ENCODE measurements at regions not wholly inside any gene's neighbourhood (a gene's known extent, or its start where the extent isn't known, plus 50 kb on each side); places are given as distances from the start of the nearest gene placed in this dataset.

DNA sequence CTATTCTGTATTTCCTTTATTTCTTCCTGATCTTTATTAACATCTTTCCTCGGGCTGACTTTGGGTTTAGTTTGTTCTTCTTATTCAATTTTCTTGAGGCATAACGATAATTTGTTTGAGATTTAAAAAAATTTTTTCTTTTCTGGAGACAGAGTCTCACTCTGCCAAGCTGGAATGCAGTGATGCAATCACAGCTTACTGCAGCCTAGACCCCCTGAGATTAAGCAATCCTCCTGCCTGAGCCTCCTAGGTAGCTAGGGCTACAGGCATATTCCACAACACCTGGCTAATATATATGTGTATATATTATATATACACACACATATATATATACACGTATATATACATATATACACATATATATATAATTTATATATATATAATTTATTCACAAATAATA lies 540.2 kb downstream of the NXPH1 start:
- TF ChIP-seq, protein P1, sequence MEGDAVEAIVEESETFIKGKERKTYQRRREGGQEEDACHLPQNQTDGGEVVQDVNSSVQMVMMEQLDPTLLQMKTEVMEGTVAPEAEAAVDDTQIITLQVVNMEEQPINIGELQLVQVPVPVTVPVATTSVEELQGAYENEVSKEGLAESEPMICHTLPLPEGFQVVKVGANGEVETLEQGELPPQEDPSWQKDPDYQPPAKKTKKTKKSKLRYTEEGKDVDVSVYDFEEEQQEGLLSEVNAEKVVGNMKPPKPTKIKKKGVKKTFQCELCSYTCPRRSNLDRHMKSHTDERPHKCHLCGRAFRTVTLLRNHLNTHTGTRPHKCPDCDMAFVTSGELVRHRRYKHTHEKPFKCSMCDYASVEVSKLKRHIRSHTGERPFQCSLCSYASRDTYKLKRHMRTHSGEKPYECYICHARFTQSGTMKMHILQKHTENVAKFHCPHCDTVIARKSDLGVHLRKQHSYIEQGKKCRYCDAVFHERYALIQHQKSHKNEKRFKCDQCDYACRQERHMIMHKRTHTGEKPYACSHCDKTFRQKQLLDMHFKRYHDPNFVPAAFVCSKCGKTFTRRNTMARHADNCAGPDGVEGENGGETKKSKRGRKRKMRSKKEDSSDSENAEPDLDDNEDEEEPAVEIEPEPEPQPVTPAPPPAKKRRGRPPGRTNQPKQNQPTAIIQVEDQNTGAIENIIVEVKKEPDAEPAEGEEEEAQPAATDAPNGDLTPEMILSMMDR (IDR thresholded peaks at IDR 0.05) = no peak
- no peak for TF ChIP-seq POLR2AphosphoS5 (IDR thresholded peaks at IDR 0.05; ENCODE audit: insufficient read depth in 1 of 2, low read depth in 1 of 2)
